Amygdala (tissue), 56 donors: ENCODE measurements at regions not wholly inside any gene's neighbourhood (a gene's known extent, or its start where the extent isn't known, plus 50 kb on each side); places are given as distances from the start of the nearest gene placed in this dataset.
A peak's percentile ranks its signal among the peaks of the same experiment; 100 is the strongest.

Experiments
- DNase-seq, 56 donors: peaks; one replicate each; lab custom pipeline; 2025; lab: John Stamatoyannopoulos, UW

DNA sequence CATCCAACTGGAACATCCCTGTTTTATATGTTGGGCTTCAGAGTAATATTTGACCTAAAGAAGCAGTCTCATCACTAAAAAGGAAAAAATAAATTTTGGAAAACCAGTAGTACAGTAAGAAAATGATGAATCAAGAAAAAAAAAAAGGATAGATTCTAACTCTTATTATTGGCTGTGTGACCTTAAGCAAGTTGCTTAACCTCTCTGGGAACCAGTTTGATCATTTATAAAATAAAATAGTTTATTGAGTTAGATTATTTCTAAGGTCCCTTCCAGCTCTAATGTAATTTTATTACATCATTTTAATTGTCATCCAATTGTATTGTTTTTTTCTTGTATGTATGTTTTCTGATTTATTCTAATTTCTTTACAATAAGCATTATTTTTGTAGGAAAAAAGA is 127.0 kb downstream of the PRELID2 start:
- DNase-seq = no peak

- DNase-seq = no peak
Measured at GRCh38 chr5:145704724-145705123, 130.4 kb downstream of the PRELID2 start.

DNA sequence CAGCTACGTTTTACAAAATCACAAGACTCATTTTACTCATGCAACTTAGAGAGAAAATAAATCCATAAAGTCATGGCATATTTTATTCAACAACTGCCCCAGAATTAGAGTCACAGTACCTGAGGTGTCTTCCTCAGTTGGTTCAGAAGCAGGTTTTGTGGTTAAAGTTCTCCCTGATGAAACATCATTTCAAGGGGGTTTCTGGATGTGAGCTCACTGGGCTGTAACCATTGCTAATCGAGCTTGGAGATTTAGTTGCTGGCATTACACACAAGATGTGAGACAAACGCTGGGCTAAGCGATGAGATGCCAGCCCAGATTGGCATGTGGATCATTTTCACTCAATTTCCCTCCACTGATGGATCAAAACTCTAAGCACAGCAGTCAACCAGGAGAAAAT is 131.3 kb downstream of the PRELID2 start:
- DNase-seq = no peak

DNA sequence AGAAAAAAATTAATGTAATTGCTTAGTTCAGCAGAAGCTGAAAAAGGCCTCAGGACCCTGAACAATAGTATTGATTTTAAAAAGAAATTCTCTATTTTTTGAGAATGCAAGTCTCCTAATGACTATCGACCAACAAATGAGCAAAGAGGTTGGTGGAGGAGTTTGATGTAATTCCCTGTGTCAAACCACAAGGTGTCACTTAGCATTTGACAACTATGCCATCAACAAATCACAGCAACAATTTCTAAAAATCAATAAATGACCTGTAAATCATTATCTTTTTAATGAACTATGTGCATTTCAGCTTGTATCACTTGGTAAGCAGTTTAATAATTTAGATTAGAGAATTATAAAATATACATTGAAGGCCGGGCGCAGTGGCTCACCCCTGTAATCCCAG is 133.7 kb downstream of the PRELID2 start:
- DNase-seq = no peak

- DNase-seq = no peak
Measured at GRCh38 chr5:145699846-145700245, 135.3 kb downstream of the PRELID2 start.

DNA sequence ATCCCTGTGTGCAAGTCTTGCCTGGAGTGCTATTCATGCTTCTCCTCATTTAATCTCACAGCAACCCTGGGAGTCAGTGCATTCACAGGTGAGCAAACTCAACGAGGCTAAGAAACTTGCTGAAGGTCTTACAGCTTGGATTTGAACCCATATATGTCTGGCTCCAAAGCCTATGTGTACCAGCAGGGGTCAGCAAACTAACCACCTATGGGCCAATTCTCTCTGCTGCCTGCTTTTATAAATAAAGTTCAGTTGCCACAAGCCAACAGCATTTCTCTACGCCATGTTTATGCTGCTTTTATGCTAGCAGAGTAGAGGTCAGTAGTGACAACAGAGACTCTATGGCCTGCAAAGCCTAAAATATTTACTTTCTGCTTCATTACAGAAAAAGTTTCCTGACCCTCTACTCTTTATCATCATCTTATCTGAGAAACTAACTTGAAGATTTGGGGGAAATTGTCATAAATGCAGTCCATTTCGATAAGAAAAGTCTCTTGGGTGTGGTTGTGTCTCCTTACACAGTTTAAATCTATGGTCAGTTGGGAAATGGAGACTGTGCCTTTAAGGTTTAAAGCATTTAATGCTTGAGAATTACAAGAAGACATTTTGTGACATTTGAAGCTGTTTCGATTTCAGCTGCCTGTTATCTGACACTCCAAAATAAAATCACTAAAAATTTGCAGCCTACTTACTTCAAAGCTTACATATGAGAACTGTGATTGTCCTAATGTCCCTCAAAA is 137.7 kb downstream of the PRELID2 start:
- no peak for DNase-seq

GRCh38 chr5:145689235-145689634 is 145.9 kb downstream of the PRELID2 start:
- peak in 16 of 56 donors; percentile 1 to 48 (median 16) for DNase-seq

GRCh38 chr5:145687943-145688342 is 147.2 kb downstream of the PRELID2 start:
- DNase-seq = no peak

DNA sequence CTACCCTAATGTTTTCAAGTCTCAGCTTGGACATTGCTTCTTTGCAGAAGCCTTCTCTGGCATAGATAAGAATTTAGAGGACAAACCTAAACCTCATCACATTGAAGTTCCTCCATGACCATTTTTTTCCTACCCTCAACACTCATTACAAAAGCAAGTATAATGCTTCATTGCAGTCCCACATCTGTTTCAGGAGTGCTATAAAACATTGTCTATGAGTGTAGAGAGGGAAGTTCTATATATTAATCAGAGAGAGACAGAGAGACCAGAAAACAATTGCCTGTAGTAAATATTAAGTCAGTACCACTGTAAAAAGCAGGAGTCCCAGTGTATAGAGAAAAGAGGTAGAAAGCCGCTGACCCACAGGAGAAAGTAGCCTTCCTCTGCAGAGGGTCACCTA is 149.7 kb downstream of the PRELID2 start:
- DNase-seq = no peak

- no peak for DNase-seq
Measured at GRCh38 chr5:145683431-145683830, 151.7 kb downstream of the PRELID2 start.

DNA sequence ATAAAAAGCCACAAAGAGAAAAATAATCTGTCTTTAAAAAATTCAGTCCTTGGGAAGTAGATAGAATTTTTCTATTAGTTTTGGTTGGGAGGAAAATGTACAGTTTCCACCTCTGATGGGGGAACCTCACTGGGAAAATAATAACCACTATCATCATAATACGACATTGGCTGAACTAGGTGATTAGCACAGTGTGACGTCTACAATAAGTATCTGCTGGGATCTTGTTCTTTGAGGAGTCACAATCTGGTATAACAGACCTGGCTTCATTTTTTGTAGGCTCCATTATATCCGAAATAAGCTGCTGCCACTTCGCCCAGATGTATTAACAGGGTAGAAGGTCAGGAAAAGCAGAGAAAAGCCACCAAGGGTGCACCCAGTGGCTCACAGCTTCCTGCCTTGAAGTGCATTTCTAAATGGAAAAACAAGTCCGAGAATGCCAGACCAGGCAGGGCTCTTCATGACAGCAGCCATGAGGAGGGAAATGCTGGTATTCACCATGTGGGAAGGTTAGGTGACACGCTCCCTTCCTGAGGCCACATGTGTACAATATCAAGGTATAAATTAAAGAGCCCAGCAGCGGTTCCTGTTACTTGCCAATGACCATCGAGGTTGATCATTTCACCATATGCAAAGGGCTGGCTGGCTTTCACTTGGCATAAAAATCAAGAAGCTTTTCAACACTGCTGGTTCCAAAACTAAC is 152.8 kb downstream of the PRELID2 start:
- DNase-seq = no peak

GRCh38 chr5:145681686-145682085 is 153.5 kb downstream of the PRELID2 start:
- DNase-seq = peak in 21 of 56 donors; percentile 1 to 70 (median 18)

DNA sequence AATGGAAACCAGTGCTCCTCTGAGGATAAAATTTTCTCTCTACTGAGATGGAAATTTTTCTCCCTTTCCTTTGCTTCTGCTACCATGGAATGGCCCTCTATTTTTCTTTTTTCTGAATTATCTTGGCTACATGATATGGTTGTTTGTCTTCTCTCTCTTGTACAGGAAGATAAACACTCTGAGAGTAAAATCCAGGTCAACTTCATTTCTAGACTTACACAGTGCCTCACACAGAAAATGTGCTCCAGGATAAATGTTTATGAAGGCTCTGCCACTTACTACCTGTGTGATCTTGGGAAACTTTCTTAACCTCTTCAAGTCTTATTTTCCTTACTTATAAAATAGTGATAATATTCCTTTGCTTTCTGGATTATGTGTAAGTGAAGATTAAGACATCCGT is 153.9 kb downstream of the PRELID2 start:
- no peak for DNase-seq

DNA sequence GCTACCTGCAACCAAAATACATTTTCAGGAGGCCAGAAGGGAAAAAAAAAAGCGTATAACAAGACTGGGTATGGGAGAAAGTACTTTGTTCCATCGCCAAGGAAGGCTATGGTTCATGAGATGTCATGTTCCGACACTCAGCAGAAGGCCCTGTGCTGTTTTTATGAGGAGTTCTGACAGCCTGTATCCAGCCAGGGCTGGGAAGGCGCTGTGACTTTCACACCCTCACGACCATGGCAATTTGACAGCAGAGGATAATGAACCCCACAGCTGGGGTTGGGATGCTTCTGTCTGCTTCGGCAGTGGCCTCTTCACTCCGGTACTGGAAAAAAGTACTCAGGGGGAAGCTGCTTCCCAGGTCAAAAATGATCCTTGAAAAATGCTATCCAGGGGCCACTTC is 154.4 kb downstream of the PRELID2 start:
- no peak for DNase-seq

DNA sequence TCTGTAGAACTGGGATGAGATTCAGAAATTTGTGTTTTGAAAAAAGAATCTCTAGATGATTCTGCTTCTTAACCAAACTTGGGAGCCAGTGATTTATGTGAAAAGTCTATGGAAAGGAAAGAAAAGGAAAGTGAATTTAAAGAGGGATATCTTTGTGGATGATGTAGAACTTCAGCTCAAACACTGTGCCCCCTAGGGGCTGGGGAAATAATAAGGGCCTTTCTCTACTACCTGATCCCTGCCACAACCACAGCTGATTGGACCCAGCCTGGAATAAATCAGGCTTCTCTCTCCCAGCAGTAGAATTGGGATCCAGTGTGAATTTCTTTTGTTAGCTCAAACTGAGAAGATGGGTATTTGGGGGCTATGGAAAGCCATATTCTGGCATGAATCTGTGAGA is 155.0 kb downstream of the PRELID2 start:
- DNase-seq = no peak

DNA sequence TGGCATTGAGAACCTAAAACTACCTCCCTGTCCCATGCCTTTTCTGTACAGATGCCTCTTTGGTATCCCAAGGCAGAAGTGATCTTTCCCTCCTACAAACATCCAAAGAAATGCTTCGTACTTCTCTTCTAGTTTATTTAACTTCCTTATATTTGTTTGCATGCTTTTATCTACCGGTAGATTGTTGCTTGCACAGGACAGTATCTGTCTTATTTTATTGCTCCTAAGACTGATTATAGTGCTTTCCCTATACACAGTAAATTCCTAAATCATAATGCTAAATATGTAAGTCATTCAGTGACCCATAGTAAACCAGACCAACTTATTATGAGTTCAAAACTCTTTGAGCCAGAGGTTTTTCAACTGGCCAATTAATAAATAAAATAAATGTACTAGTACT is 156.9 kb downstream of the PRELID2 start:
- no peak for DNase-seq

DNA sequence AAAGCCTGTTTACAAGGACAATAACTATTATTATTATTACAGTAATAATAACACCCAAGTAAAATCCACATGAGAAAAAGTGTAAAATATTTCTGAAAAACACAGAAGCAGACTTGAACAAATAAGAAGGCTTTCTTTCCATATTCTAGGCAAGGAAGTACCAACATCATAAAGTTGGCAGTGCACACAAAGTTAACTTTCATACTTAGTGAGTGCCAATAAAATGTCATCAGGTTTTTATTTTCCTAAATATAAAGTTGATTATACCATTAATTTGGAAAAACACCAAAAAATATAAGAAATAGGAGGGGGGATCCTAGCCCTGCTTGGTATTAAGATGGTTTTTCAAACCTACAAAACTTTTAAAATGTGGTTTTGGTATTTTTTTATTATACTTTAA is 161.4 kb downstream of the PRELID2 start:
- DNase-seq = no peak

GRCh38 chr5:145668714-145669113 is 166.4 kb downstream of the PRELID2 start:
- no peak for DNase-seq

- no peak for DNase-seq
Measured at GRCh38 chr5:145667742-145668141, 167.4 kb downstream of the PRELID2 start.

- DNase-seq = no peak
Measured at GRCh38 chr5:145666591-145666990, 168.6 kb downstream of the PRELID2 start.

DNA sequence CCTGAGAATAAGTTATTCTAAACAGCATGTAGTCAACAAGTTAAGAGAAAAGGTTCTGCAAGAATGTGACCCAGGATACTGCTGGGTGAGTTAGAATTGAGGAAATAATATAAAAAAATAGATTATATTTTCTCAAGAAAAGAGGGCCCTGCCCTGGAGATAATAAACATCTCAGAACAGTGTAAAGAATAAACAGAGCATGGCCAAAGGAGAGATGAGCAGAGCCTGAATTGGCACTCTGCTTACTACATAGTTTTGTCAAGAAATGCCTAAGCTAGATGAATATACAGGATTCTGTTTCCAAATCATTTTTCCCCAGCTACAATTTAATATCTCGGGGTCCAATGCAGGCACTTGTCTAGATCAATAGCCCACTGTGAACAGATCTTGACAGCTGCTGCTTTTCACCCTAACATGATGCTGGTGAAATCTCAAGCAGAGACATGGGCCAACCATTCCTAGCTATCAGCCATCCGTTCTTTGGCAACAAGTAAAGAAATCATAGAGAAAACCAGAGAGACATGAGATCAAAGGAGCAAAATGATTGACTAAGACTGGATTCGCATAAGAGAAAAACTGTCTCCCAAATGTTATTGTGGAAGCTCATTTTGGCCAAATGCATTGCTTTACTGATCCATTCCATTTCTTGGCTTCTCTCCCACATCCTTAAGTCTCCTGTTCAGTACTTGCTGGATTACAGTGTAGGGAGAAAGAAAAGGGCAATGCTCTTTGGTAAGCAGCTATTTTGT is 173.2 kb downstream of the PRELID2 start:
- no peak for DNase-seq
